Mesodermal cell (in vitro differentiated cells): ENCODE measurements at regions not wholly inside any gene's neighbourhood (a gene's known extent, or its start where the extent isn't known, plus 50 kb on each side); places are given as distances from the start of the nearest gene placed in this dataset.
"Not testable (repeated sequence)": the region's sequence is repeated elsewhere in the genome, so short reads cannot be mapped to it uniquely, and the experiment has no call there.

ENCODE experiments used
- H3K27ac ChIP-seq: 2 replicates; pipeline ENCODE4 v1.7.0; 2013; ENCODE audit warnings: mild to moderate bottlenecking, low read depth, low read length, moderate library complexity; ENCODE audit not compliant: severe bottlenecking
- H3K36me3 ChIP-seq: 2 replicates; pipeline ENCODE4 v1.7.1; 2013; ENCODE audit warnings: mild to moderate bottlenecking, low read length, moderate library complexity; ENCODE audit not compliant: control insufficient read depth, insufficient read depth
- H3K4me1 ChIP-seq: one replicate; pipeline ENCODE4 v1.7.1; 2013; ENCODE audit warnings: mild to moderate bottlenecking, low read length; ENCODE audit not compliant: insufficient read depth, control insufficient read depth, poor library complexity, severe bottlenecking
- H3K4me3 ChIP-seq: 2 replicates; pipeline ENCODE4 v1.7.0; 2013; ENCODE audit warnings: low read length, control low read depth, mild to moderate bottlenecking; ENCODE audit not compliant: insufficient read depth, poor library complexity, severe bottlenecking; ENCODE audit errors: extremely low read depth
- H3K9me3 ChIP-seq: 2 replicates; pipeline ENCODE4 v1.7.1; 2013; ENCODE audit warnings: mild to moderate bottlenecking, low read length, moderate library complexity; ENCODE audit not compliant: control insufficient read depth
- WGBS, 2 experiments: methylation state at CpG; one replicate each; pipeline ENCODE4 v1.1.5; 2013; ENCODE audit warnings: missing lambda C conversion rate in 2 of 2; ENCODE audit not compliant: insufficient coverage in 2 of 2; 5-methylcytosine and 5-hydroxymethylcytosine counted together

DNA sequence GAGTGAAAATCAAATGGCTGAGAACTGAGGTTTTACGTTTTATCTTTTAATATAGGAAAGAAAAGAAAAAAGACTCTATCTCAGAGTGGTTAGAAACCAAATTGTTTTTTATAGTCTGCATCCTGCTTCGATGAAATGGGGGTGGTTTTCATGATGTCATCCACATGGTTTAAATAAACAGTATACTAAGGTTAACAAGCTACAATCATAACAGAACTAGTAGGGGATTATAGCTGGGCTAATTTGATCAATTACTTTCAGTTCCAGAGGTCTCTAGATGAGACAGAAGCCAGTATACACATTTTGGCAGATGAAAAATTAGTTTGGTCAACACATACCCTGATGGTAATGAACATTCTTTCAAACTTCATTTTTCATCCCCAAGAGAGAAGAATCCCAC is 106.3 kb upstream of the SNX2 start:
- WGBS, 2 experiments: 100% methylated on average over 1 of the region's 2 CpGs; no CpG with 5 or more reads in 1 of the 2 experiments

DNA sequence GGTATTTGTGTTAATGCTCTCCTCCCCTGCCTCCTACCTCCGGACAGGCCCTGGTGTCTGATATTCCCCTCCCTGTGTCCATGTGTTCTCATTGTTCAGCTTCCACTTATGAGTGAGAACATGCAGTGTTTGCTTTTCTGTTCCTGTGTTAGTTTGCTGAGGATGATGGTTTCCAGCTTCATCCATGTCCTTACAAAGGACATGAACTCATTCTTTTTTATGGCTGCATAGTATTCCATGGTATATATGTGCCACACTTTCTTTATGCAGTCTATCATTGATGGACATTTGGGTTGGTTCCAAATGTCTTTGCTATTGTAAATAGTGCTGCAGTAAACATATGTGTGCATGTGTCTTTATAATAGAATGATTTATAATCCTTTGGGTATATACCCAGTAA is 105.2 kb upstream of the SNX2 start:
- not testable (repeated sequence) for H3K9me3 ChIP-seq, H3K36me3 ChIP-seq, H3K4me1 ChIP-seq, H3K27ac ChIP-seq, H3K4me3 ChIP-seq
- no CpG with 5 or more reads among the region's 1 CpG for WGBS, 2 experiments

More for the DNA sequence above, 106.3 kb upstream of the SNX2 start:
- H3K27ac ChIP-seq: no peak overlapping the region
- no peaks in the 10 kb centered on the region for H3K4me1 ChIP-seq
- no peaks in the 10 kb centered on the region for H3K36me3 ChIP-seq
- H3K9me3 ChIP-seq: no peaks in the 10 kb centered on the region
- H3K4me3 ChIP-seq: no peak overlapping the region

DNA sequence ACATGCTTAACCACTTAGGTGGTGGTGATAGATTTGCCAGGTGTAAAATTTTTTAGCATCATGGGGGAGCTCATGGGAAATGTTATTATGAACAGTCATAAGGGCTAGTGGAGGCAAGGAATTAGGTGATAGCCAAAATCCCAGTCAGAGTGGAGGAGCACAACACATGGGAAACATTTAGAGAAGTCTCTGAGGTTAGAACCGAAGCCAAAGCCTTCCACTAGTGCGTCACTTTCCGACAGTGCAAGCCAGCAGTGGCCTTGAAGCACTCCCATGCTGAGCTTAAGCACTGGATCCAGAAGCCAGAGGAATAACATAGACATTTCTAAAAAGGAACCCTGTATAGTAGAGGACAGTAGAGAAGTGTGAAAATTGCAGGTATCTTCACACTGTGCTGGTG is 101.5 kb upstream of the SNX2 start:
- Histone ChIP-seq H3K36me3 (no peaks in the 10 kb centered on the region), H3K9me3 (no peaks in the 10 kb centered on the region), H3K4me1 (no peaks in the 10 kb centered on the region), H3K4me3 (no peak overlapping the region), H3K27ac (no peak overlapping the region)
- 95 to 100% methylated on average over 3 of the region's 3 CpGs for WGBS, 2 experiments

DNA sequence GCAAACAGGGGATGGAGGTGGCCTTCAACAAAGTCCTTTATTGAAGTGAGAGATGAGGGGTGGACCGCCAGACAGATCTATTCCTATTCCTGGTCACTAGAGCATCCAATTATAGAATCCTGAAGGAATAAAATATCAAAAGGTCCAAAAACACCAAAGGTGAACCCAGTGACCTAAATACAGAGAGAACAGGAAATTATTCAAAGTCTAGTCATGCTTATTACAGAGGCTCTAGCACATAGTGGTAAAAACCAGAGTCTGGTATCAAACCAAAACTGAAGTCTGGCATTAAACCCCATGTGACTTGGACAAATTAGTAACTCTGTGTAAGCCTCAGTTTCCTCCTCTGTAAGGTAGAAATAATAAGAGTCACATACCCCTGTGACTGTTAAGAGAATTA is 100.5 kb upstream of the SNX2 start:
- Histone ChIP-seq H3K4me1 (no peaks in the 10 kb centered on the region), H3K36me3 (no peaks in the 10 kb centered on the region), H3K27ac (no peak overlapping the region), H3K4me3 (no peak overlapping the region), H3K9me3 (no peaks in the 10 kb centered on the region)
- WGBS, 2 experiments: no CpG with 5 or more reads among the region's 1 CpG

DNA sequence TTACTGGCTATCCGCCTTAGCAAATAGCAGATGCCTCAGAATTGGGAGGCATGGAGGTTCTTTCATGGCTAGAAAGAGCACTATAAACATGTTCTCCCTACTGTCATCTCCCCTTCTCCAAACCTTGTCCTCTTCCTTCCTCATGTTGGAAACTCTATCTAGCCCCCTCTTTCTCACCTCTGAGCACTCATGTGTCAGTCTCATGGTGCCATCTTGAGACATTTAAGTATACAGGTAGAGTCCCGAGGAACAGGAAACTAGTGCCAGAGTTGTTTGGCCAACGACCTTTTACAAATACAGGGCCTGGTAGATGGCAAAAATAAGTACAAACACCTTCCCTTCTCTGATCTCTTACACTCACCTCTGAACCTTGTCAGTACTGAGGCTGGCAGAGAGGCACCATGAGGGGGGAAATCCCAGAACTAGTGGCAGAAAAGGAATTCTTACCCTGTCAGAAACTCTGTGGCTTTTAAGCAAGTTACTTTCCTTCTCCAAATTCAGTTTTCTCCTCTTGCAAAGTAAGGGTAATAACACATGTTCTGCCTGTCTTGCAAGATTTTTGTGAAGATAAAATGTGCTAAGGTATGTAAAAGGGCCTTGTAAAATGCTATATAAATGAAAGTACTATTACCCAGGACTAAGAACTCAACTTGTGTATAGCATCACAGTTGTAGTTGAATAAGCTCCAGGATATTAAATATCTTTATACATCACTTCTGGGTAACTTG is 94.1 kb upstream of the SNX2 start:
- Histone ChIP-seq H3K27ac (no peak overlapping the region), H3K4me3 (no peak overlapping the region), H3K9me3 (no peaks in the 10 kb centered on the region), H3K4me1 (no peaks in the 10 kb centered on the region), H3K36me3 (no peaks in the 10 kb centered on the region)
- WGBS, 2 experiments: 75 to 86% methylated on average over 2 to 3 of the region's 3 CpGs

DNA sequence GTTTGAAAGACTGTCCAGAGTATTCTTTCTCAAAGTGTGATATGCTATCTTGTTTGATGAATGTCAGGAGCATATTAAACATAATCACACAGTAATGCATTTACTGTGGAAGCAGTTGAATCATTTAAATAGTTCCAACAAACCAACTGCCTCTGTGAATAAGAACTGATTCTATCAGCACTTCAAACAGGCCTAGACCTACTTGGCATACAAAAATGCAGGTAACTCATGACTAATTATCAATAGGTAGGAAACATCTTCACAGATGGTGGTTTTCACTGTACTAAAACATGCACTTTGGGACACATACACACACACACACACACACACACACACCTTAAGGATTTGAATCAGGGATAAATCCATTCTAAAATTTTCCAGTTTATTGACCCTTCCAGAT is 91.2 kb upstream of the SNX2 start:
- H3K9me3 ChIP-seq: no peaks in the 10 kb centered on the region
- no peaks in the 10 kb centered on the region for H3K4me1 ChIP-seq
- no peak overlapping the region for H3K27ac ChIP-seq
- no peak overlapping the region for H3K4me3 ChIP-seq
- no peaks in the 10 kb centered on the region for H3K36me3 ChIP-seq

DNA sequence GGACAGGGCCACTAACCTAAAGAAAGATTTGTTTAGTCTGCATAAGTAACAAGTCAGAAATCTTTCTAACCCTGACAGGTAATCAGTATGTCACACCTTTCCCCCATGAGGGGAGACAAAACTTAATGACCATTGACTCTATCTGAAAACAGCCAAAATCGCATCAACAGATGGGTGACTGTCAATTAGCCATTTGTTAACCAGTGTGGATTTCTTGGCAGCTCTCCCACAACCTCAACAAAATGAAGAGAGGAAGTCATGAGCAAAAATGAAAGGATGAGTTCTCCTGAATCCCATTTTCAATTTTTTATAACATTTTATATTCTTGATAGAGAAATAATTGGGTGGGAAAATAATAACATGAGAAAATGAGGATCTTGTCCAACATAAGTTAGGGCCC is 84.6 kb upstream of the SNX2 start:
- no peak overlapping the region for H3K4me3 ChIP-seq

DNA sequence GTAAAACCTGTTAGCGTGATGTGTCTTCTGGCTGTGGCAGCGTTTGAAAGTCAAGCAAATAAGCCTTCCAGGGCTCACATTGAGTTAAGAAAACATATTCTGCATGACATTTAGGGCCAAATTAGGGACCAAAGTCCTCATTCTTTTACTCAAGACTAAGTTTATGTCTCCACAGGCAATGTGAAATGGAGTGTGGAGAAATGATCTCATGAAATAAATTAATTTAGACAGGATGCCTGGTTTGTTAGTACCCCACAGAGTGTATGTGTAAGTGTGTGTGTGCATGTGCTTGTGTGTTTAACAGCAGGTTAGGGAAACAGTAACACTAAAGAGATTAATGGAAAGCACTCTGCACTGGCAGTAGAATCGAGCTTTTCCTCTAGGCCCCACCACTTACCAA is 82.9 kb upstream of the SNX2 start:
- Histone ChIP-seq H3K9me3 (no peaks in the 10 kb centered on the region), H3K36me3 (no peaks in the 10 kb centered on the region), H3K4me3 (no peak overlapping the region), H3K27ac (no peak overlapping the region), H3K4me1 (no peaks in the 10 kb centered on the region)
- 66 to 96% methylated on average over 2 to 3 of the region's 3 CpGs for WGBS, 2 experiments

More for the DNA sequence above, 84.6 kb upstream of the SNX2 start:
- Histone ChIP-seq H3K36me3 (no peaks in the 10 kb centered on the region), H3K27ac (no peak overlapping the region), H3K4me1 (no peaks in the 10 kb centered on the region), H3K9me3 (no peaks in the 10 kb centered on the region)
- no CpG with 5 or more reads among the region's 1 CpG for WGBS, 2 experiments

DNA sequence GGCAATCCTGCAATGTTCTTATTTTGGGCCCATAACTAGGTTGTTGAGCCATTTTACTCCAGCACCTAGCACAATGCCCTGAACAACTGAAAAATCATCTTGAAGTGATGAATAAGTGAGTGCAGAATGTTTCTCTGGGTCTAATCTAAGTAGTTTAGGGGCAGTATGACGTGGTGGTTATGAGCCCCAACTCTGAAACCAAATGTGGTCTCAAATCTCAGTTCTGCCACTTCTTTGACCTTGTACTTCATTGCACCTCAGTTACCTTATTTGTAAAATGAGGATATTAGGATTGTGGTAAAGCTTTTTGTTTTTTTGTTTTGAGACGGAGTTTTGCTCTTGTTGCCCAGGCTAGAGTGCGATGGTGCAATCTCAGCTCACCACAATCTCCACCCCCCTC is 80.9 kb upstream of the SNX2 start:
- 100% methylated on average over 2 of the region's 3 CpGs; no CpG with 5 or more reads in 1 of the 2 experiments for WGBS, 2 experiments
- no peaks in the 10 kb centered on the region for H3K9me3 ChIP-seq

DNA sequence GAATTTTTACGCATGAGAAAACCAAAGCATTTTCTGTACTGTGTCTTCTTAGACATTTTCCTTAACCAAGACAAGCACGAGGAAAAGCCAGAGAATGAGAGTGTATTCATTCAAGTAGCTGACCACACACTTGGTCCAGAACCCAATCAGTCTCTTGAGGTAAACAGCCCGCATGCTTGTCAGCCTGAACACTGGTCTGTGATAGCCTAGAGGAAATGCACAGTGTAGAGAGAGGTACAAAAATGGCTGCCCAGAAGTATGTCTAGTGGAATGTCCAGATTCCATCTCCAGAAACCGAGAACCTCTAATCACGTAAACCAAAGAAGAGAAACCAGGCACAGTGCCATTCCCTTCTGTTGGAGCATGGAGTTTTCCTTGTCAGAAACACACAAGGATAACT is 80.0 kb upstream of the SNX2 start:
- Histone ChIP-seq H3K9me3 (no peaks in the 10 kb centered on the region), H3K4me3 (no peak overlapping the region), H3K4me1 (no peaks in the 10 kb centered on the region), H3K36me3 (no peaks in the 10 kb centered on the region), H3K27ac (no peak overlapping the region)
- 89 to 100% methylated on average over 2 to 5 of the region's 5 CpGs for WGBS, 2 experiments

More for the DNA sequence above, 80.9 kb upstream of the SNX2 start:
- Histone ChIP-seq H3K4me1 (no peaks in the 10 kb centered on the region), H3K4me3 (no peak overlapping the region), H3K36me3 (no peaks in the 10 kb centered on the region), H3K27ac (no peak overlapping the region)

DNA sequence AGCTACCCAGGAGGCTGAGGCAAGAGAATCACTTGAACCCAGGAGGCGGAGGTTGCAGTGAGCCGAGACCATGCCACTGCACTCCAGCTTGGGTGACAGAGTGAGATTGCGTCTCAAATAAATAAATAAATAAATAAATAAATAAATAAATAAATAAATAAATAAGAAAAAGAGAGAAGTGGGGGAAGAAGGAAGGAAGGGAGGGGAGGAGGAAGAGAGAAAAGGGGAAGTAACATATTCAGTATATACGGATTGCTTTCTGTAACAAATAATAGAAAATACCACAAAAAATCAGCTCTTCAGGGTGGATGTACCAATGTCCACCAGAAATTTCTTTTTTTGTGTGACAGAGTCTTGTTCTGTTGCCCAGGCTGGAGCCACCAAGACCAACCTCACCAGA is 78.1 kb upstream of the SNX2 start:
- not testable (repeated sequence) for H3K4me1 ChIP-seq
- 75 to 100% methylated on average over 1 of the region's 4 CpGs for WGBS, 2 experiments

More for the DNA sequence above, 78.1 kb upstream of the SNX2 start:
- H3K9me3 ChIP-seq, H3K36me3 ChIP-seq, H3K27ac ChIP-seq, H3K4me3 ChIP-seq: not testable (repeated sequence)
